Right cardiac atrium (tissue), 5 donors: ENCODE measurements at regions not wholly inside any gene's neighbourhood (a gene's known extent, or its start where the extent isn't known, plus 50 kb on each side); places are given as distances from the start of the nearest gene placed in this dataset.

ENCODE experiments used
- ATAC-seq, 2 donors: fragments of 200-7000 bp; cut with Tn5 transposase; one replicate each; pipeline versions ENCODE4 v1.8.0 to v1.9.1; 2020; ENCODE audit warnings: moderate library complexity in 2 of 2, mild to moderate bottlenecking in 1 of 2
- DNase-seq, 3 donors: peaks; one replicate each; pipeline ENCODE4 v3.0.0-alpha.2; 2020
- H3K27ac ChIP-seq: one replicate; pipeline ENCODE4 v1.5.1; 2013; ENCODE audit warnings: mild to moderate bottlenecking, low read length, control low read depth, moderate library complexity
- H3K27me3 ChIP-seq: one replicate; pipeline ENCODE4 v1.6.1; 2013; ENCODE audit not compliant: control insufficient read depth, insufficient read depth
- H3K4me1 ChIP-seq: one replicate; pipeline ENCODE4 v1.6.1; 2013; ENCODE audit warnings: low read length; ENCODE audit not compliant: control insufficient read depth, insufficient read depth
- H3K4me3 ChIP-seq: one replicate; pipeline ENCODE4 v1.5.1; 2013; ENCODE audit warnings: low read length, control low read depth
- H3K9me3 ChIP-seq: one replicate; pipeline ENCODE4 v1.6.1; 2013; ENCODE audit warnings: low read length; ENCODE audit not compliant: control insufficient read depth
- WGBS: extraction: QIAGEN DNeasy Blood & Tissue Kit; methylation state at CpG from one replicate; pipeline ENCODE4 v1.1.7; 2013; 5-methylcytosine and 5-hydroxymethylcytosine counted together
- intact Hi-C, 4 donors: fragments of 100-400 bp; cut with DNase I; formaldehyde crosslinking; loops; one replicate each; pipeline versions ENCODE4 v1.11.0 to v1.14.0; 2022 to 2023
- donor health status: healthy with polysubstance abuse.
- donor health status: DM: no; HTN: yes; CAD: no.
- donor health status: DM: no; HTN: no; CAD: no.
- donor health status: DM: no; HTN: yes; CAD: no; lungs with severe emphysema.
- donor health status: DM: yes; HTN: yes; CAD: no.

DNA sequence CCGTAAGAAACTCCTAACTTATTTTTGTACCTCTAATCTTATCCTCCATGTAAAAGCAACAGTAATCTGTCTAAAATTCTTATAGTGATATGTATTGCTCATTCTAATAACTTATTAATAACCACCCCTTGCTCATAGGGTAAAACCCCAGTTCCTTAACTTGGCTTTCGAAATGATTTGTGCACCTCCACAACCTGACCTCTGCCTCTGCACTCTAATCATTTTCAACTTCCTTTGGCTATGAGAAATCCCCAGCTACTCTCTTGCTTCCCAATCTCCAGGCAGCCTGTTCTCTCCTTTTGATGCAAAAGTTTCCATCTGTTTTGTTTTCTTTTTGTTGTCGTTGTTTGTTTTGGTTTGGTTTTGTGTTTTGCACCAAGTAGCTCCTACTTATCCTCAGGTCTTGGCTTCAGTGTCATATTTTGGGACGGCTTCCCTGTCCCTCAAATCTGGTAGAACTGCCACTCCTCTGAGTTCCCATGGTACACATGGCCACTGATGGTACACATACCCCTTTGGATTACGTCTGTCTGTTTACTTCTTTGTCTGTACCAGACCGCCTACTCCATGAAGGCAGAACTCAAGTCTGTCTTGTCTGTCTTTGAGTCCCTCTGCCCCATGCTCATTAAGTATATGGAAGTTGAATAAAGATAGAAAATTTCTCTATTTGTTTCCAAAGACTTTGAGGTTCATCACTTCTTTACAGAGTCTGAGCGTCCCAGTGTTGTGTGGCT, 105.6 kb upstream of the TGFBR2 start:
- intact Hi-C loops: loop anchor here in 1 of 4 donors (10.0 kb wide), 1 partner anchor 184 kb away; no protein-coding TSS in a partner anchor
- Histone ChIP-seq H3K27ac (no peak overlapping the region), H3K9me3 (no peaks in the 10 kb centered on the region), H3K4me3 (no peak overlapping the region), H3K27me3 (no peaks in the 10 kb centered on the region), H3K4me1 (peaks cover 5% of the 10 kb centered on the region)
- DNase-seq: no peak
- no peak for ATAC-seq
- WGBS: 85% methylated on average over 7 of the region's 7 CpGs

- no peak overlapping the region for H3K4me3 ChIP-seq
- H3K4me1 ChIP-seq: peaks cover 5% of the 10 kb centered on the region
- H3K27ac ChIP-seq: no peak overlapping the region
- H3K9me3 ChIP-seq: no peaks in the 10 kb centered on the region
- no peaks in the 10 kb centered on the region for H3K27me3 ChIP-seq
- ATAC-seq (no peak), DNase-seq (no peak)
- intact Hi-C loops: loop anchor here in 1 of 4 donors (10.0 kb wide), 1 partner anchor 183 kb away; no protein-coding TSS in a partner anchor
Measured at GRCh38 chr3:30501526-30501925, 104.9 kb upstream of the TGFBR2 start.

DNA sequence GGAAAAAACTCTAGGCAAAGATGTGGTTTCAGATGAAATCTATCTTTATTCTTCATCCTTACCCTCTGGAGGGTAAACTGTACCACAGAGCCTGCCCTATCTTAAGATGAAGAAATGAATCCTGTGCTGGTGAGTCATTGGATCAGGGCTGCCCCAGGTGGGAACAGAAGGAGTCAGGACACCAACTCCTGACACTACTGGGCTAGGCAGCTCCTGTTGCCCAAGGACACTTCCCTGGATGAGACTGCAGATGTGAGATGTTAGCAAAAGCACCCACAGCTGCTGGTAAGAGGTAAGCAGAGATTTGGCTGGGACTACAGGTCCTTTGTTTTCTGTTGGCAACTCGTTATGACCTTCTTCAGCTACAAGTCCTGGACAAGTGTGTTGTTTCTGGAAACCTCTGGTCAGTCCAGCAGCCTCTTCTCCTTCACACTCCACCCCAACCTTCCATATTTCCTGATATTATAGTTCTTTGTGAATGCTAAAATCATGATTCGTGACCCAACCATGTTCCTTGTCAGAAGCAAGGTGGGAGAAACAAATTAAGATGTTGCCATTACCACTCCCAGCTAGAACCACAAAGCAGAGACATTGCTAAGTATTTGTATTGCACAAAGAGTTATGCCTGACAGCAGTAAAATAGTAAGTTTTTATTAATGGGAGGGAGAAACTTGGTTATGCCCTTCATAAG, 104.2 kb upstream of the TGFBR2 start:
- 86% methylated on average over 2 of the region's 2 CpGs for WGBS
- Histone ChIP-seq H3K9me3 (no peaks in the 10 kb centered on the region), H3K27me3 (no peaks in the 10 kb centered on the region), H3K4me3 (no peak overlapping the region), H3K4me1 (peaks cover 5% of the 10 kb centered on the region), H3K27ac (no peak overlapping the region)
- intact Hi-C loops: loop anchor here in 1 of 4 donors (10.0 kb wide), 1 partner anchor 183 kb away; no protein-coding TSS in a partner anchor
- DNase-seq (no peak), ATAC-seq (no peak)

GRCh38 chr3:30502742-30503073, 103.7 kb upstream of the TGFBR2 start:
- Histone ChIP-seq H3K27ac (no peak overlapping the region), H3K9me3 (no peaks in the 10 kb centered on the region), H3K4me1 (peaks cover 5% of the 10 kb centered on the region), H3K27me3 (no peaks in the 10 kb centered on the region), H3K4me3 (no peak overlapping the region)
- intact Hi-C loops: loop anchor here in 1 of 4 donors (10.0 kb wide), 1 partner anchor 182 kb away; no protein-coding TSS in a partner anchor
- ATAC-seq (no peak), DNase-seq (no peak)
- WGBS: 92% methylated on average over 1 of the region's 1 CpG

GRCh38 chr3:30503446-30503845, 103.0 kb upstream of the TGFBR2 start:
- WGBS: 92% methylated on average over 2 of the region's 2 CpGs
- no peaks in the 10 kb centered on the region for H3K27me3 ChIP-seq
- no peak overlapping the region for H3K27ac ChIP-seq
- no peak overlapping the region for H3K4me3 ChIP-seq
- no peak for ATAC-seq
- no peaks in the 10 kb centered on the region for H3K9me3 ChIP-seq
- DNase-seq: no peak
- intact Hi-C loops: loop anchor here in 1 of 4 donors (10.0 kb wide), 1 partner anchor 181 kb away; no protein-coding TSS in a partner anchor
- peaks cover 5% of the 10 kb centered on the region for H3K4me1 ChIP-seq

GRCh38 chr3:30504939-30505338, 101.5 kb upstream of the TGFBR2 start:
- H3K4me1 ChIP-seq: no peaks in the 10 kb centered on the region
- DNase-seq (no peak), ATAC-seq (no peak)
- H3K9me3 ChIP-seq: no peaks in the 10 kb centered on the region
- intact Hi-C loops: loop anchor here in 1 of 4 donors (10.0 kb wide), 1 partner anchor 180 kb away; no protein-coding TSS in a partner anchor
- H3K27me3 ChIP-seq: no peaks in the 10 kb centered on the region
- WGBS: 100% methylated on average over 1 of the region's 1 CpG
- H3K4me3 ChIP-seq: no peak overlapping the region
- no peak overlapping the region for H3K27ac ChIP-seq

DNA sequence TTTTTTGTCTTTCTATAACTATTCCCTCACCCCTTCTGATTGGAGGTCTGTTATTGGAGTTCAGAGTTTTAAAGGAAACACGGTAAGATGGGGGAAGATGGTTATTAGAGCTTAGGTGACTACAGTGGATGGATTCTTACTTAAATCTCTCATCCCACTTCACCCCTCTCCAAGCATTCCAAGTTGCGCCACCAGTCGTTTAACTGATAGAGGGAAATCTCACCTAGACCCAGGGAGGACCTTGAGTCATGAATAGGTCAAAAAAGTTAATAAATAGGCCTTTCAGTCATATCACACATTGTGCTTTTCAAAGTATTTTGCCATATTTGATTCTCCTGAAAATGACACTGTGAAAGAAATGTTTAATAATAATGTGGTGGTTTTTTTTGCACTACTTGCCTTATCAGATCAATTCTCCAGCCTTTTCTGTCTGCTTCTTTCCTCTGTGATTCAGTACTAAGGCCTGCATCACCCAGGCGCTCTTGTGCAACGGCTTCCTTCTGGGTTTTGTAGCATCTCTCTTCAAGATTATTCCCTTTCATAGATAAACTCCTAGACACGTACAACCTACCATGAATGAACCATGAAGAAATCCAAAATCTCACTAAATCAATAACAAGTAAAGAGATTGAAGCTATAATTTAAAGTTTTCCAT, 100.4 kb upstream of the TGFBR2 start:
- H3K27ac ChIP-seq: no peak overlapping the region
- ATAC-seq: no peak

GRCh38 chr3:30508339-30508738, 98.1 kb upstream of the TGFBR2 start:
- DNase-seq (no peak), ATAC-seq (no peak)
- no peak overlapping the region for H3K4me3 ChIP-seq
- H3K27ac ChIP-seq: no peak overlapping the region
- 88% methylated on average over 3 of the region's 3 CpGs for WGBS
- no peaks in the 10 kb centered on the region for H3K9me3 ChIP-seq
- H3K4me1 ChIP-seq: peaks cover 2% of the 10 kb centered on the region
- intact Hi-C loops: loop anchor here in 1 of 4 donors (10.0 kb wide), 1 partner anchor 176 kb away; no protein-coding TSS in a partner anchor
- H3K27me3 ChIP-seq: no peaks in the 10 kb centered on the region

More for the DNA sequence above, 100.4 kb upstream of the TGFBR2 start:
- intact Hi-C loops: loop anchor here in 1 of 4 donors (10.0 kb wide), 1 partner anchor 179 kb away; no protein-coding TSS in a partner anchor
- Histone ChIP-seq H3K27me3 (no peaks in the 10 kb centered on the region), H3K4me1 (no peaks in the 10 kb centered on the region), H3K4me3 (no peak overlapping the region), H3K9me3 (no peaks in the 10 kb centered on the region)
- 93% methylated on average over 6 of the region's 6 CpGs for WGBS
- no peak for DNase-seq

DNA sequence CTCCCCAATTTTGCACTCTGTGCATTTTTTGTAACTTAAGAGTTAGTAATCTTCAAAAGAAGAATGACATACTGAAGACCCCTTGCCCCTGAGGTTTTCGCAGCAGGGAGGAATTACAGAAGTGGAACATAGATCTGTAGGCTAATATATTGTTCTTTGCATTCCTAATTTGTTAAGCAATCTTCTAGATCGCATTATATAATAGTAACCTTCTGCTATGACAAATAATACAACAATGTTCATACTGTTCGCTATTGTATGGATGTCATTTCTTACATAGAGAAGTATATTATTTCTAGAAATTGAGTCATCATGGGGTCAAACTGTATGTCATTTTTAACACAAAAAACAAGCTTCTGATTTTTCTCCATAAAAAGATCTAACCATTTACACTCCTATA, 95.8 kb upstream of the TGFBR2 start:
- WGBS: 90% methylated on average over 3 of the region's 3 CpGs
- ATAC-seq (no peak), DNase-seq (no peak)
- Histone ChIP-seq H3K4me1 (peaks cover 4% of the 10 kb centered on the region), H3K27ac (no peak overlapping the region), H3K4me3 (no peak overlapping the region), H3K9me3 (no peaks in the 10 kb centered on the region), H3K27me3 (no peaks in the 10 kb centered on the region)
- intact Hi-C loops: loop anchor here in 1 of 4 donors (10.0 kb wide), 1 partner anchor 56 kb away; no protein-coding TSS in a partner anchor

DNA sequence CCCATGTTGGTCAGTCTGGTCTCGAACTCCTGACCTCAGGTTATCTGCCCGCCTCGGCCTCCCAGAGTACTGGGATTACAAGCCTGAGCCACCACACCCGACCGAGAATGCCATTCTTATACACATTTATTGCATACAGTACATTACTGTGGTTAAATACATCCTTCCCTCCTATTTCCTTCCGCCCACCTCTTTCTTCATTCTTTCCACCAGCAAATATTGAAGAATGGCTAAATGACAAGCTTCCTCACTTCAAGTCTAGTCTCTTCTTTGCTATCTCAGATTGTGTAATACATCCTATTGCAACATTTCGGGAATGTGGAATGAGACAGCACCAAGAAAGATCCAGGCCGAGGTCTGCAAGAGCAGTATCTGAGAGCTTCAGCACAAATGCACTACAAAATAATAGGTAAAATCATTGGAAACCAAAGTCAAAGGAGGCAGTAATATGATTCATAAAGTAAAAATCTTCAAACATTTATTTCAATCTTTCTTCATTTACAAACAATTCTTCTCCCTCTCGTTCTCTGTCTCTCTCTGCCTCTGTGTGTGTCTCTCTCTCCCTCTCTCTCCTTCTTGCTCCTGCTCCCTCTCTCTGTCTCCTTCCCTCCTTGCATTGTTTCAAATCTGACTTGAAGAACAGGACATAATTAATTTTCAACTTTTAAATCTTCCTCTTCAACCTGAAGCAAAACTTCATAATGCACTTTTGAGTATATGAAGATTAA, 94.7 kb upstream of the TGFBR2 start:
- 54% methylated on average over 9 of the region's 9 CpGs for WGBS
- peak in 1 of 3 donors; percentile 58 for DNase-seq
- intact Hi-C loops: loop anchor here in 1 of 4 donors (10.0 kb wide), 1 partner anchor 57 kb away; no protein-coding TSS in a partner anchor
- Histone ChIP-seq H3K4me3 (no peak overlapping the region), H3K9me3 (no peaks in the 10 kb centered on the region), H3K27me3 (no peaks in the 10 kb centered on the region), H3K27ac (no peak overlapping the region), H3K4me1 (peaks cover 4% of the 10 kb centered on the region)
- peak; percentile 90 to 91 for ATAC-seq
